WTC11 (cell line): ENCODE measurements at regions not wholly inside any gene's neighbourhood (a gene's known extent, or its start where the extent isn't known, plus 50 kb on each side); places are given as distances from the start of the nearest gene placed in this dataset.

Experiments
- ATAC-seq: fragments of 200-7000 bp; cut with Tn5 transposase; 2 replicates; pipeline ENCODE4 v1.10.0; 2021; ENCODE audit warnings: mild to moderate bottlenecking, moderate library complexity
- CTCF ChIA-PET: fragments of 300-600 bp; sonication (Branson Sonifier 250); formaldehyde crosslinking; loops from one replicate; lab custom pipeline; 2021; ENCODE audit warnings: antibody characterized with exemption; lab: Charles Lee
- POLR2A ChIA-PET: fragments of 350-600 bp; sonication (Branson Sonifier 250); formaldehyde crosslinking; loops from one replicate; lab custom pipeline; 2021; ENCODE audit warnings: antibody characterized with exemption; lab: Charles Lee
- DNase-seq: peaks from one replicate; pipeline ENCODE4 v3.0.0; 2021; ENCODE audit warnings: low spot score
- H3K27ac Mint-ChIP-seq: 2 replicates; pipeline ENCODE4 v1.8.0; 2021; ENCODE audit warnings: mixed read lengths
- H3K27me3 Mint-ChIP-seq: 2 replicates; pipeline ENCODE4 v1.8.0; 2021; ENCODE audit warnings: low read depth, mild to moderate bottlenecking, moderate library complexity, mixed read lengths
- H3K36me3 Mint-ChIP-seq: 2 replicates; pipeline ENCODE4 v1.8.0; 2021; ENCODE audit warnings: mixed read lengths
- H3K4me1 Mint-ChIP-seq: 2 replicates; pipeline ENCODE4 v1.8.0; 2022; ENCODE audit warnings: mixed read lengths
- H3K4me3 Mint-ChIP-seq: 2 replicates; pipeline ENCODE4 v1.8.0; 2021; ENCODE audit warnings: mild to moderate bottlenecking, moderate library complexity, mixed read lengths
- H3K9me3 Mint-ChIP-seq: 2 replicates; pipeline ENCODE4 v1.8.0; 2021; ENCODE audit warnings: mixed read lengths
- ATF1 ChIP-seq: sonication (generic); formaldehyde crosslinking; IDR thresholded peaks from 2 replicates; pipeline ENCODE4 v1.8.1; 2023; ENCODE audit warnings: mild to moderate bottlenecking, moderate library complexity, missing genetic modification reagents
- CBFB ChIP-seq: sonication (generic); formaldehyde crosslinking; IDR thresholded peaks from 2 replicates; pipeline ENCODE4 v1.8.1; 2022; ENCODE audit warnings: mild to moderate bottlenecking, low read depth, missing genetic modification reagents
- JUN ChIP-seq: sonication (generic); formaldehyde crosslinking; IDR thresholded peaks from 2 replicates; pipeline ENCODE4 v1.8.0; 2023; ENCODE audit warnings: mild to moderate bottlenecking, missing genetic modification reagents
- KAT7 ChIP-seq: sonication (generic); formaldehyde crosslinking; IDR thresholded peaks from 2 replicates; pipeline ENCODE4 v1.8.1; 2023; ENCODE audit warnings: missing genetic modification reagents, mild to moderate bottlenecking, borderline replicate concordance
- MYBL2 ChIP-seq: sonication (generic); formaldehyde crosslinking; IDR thresholded peaks from 2 replicates; pipeline ENCODE4 v1.8.1; 2023; ENCODE audit warnings: mild to moderate bottlenecking, moderate library complexity, missing genetic modification reagents
- RORB ChIP-seq: fragments of 250-450 bp; sonication (Bioruptor Pico); IDR thresholded peaks from 2 replicates; pipeline ENCODE4 v1.9.0; 2021; ENCODE audit warnings: mild to moderate bottlenecking
- SMAD3 ChIP-seq: sonication (generic); formaldehyde crosslinking; IDR thresholded peaks from 2 replicates; pipeline ENCODE4 v1.8.0; 2022; ENCODE audit warnings: missing genetic modification reagents, mild to moderate bottlenecking, borderline replicate concordance
- SOX15 ChIP-seq: fragments of 250-450 bp; sonication (Bioruptor Pico); IDR thresholded peaks from 2 replicates; pipeline ENCODE4 v1.9.0; 2021; ENCODE audit warnings: mild to moderate bottlenecking
- SP1 ChIP-seq: sonication (generic); formaldehyde crosslinking; conservative IDR thresholded peaks from 2 replicates; pipeline ENCODE4 v1.8.1; 2022; ENCODE audit warnings: missing genetic modification reagents
- TCF7 ChIP-seq: sonication (generic); formaldehyde crosslinking; IDR thresholded peaks from 2 replicates; pipeline ENCODE4 v1.8.0; 2022; ENCODE audit warnings: mild to moderate bottlenecking, low read depth, missing genetic modification reagents, moderate library complexity
- TEAD4 ChIP-seq: sonication (generic); formaldehyde crosslinking; IDR thresholded peaks from 2 replicates; pipeline ENCODE4 v1.8.0; 2022; ENCODE audit warnings: mild to moderate bottlenecking, missing genetic modification reagents
- ZNF138 ChIP-seq: sonication (generic); formaldehyde crosslinking; conservative IDR thresholded peaks from 2 replicates; pipeline ENCODE4 v1.8.1; 2022; ENCODE audit warnings: mild to moderate bottlenecking, moderate library complexity, missing genetic modification reagents
- ZNF263 ChIP-seq: sonication (generic); formaldehyde crosslinking; IDR thresholded peaks from 2 replicates; pipeline ENCODE4 v1.8.1; 2022; ENCODE audit warnings: low read depth, mild to moderate bottlenecking, moderate library complexity, missing genetic modification reagents
- ZNF396 ChIP-seq: fragments of 250-450 bp; sonication (Bioruptor Pico); IDR thresholded peaks from 2 replicates; pipeline ENCODE4 v1.8.0; 2021; ENCODE audit warnings: mild to moderate bottlenecking, moderate library complexity, borderline replicate concordance
- TF ChIP-seq, protein P1 (sequence below): fragments of 250-450 bp; sonication (Bioruptor Pico); conservative IDR thresholded peaks from 2 replicates; pipeline ENCODE4 v1.9.0; 2021; ENCODE audit warnings: mild to moderate bottlenecking
- TF ChIP-seq, protein P2 (sequence below): fragments of 250-450 bp; sonication (Bioruptor Pico); IDR thresholded peaks from 2 replicates; pipeline ENCODE4 v2.1.2; 2022; ENCODE audit warnings: mild to moderate bottlenecking, moderate library complexity
- TF ChIP-seq, protein P3 (sequence below): fragments of 200-600 bp; IDR thresholded peaks from 2 replicates; pipeline ENCODE4 v1.8.0; 2022; ENCODE audit warnings: antibody characterized with exemption
- TF ChIP-seq, protein P4 (sequence below): sonication (generic); formaldehyde crosslinking; IDR thresholded peaks from 2 replicates; pipeline ENCODE4 v1.8.0; 2022; ENCODE audit warnings: mild to moderate bottlenecking, missing genetic modification reagents
- TF ChIP-seq, protein P5 (sequence below): sonication (generic); formaldehyde crosslinking; IDR thresholded peaks from 2 replicates; pipeline ENCODE4 v1.8.0; 2022; ENCODE audit warnings: missing genetic modification reagents
- TF ChIP-seq, protein P6 (sequence below): sonication (generic); formaldehyde crosslinking; IDR thresholded peaks from 2 replicates; pipeline ENCODE4 v1.8.1; 2022; ENCODE audit warnings: low read depth, missing genetic modification reagents, borderline replicate concordance

DNA sequence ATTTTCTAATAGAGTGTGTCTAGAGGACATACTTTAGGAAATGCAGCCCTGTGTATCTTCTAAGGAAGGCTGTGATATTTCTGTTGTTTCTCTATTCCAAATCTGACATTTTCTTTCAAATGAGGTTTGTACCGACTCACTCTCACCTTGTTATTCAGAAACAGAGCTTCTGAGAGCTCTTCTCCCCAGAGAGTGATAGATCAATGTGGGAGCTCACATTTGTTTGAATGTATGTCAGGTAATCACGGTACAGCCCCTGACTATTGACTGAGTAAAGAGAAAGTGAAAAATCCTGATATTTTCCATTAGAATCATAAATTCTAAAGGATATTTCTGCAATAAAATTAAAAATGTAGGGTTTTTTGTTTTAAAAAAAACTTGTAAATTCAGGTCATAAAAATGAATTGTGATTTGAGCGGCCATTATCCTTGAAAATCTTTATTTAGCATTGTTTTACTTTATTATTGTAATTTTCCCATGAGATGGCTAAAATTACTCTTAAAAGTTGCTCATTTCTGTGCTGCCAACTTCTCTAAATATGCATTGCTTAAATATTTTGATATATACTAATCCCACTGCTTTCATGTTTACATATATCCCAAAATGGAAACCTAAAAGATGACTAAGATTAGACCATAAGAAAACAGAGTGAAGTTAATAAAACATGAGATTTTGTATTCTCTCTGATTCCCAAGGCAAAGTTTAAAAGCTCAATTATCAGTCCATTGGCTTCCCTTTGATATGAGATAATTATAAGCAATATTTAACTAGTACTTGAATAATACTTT, 1226.8 kb upstream of the CITED2 start:
- no peak for ATAC-seq
- ChIA-PET CTCF (no interaction called here), POLR2A (no interaction called here)
- no peak for DNase-seq
- Mint-ChIP-seq H3K9me3 (peaks cover 7% of the 10 kb centered on the region; the same call in 1 of the 2 replicates), H3K36me3 (no peaks in the 10 kb centered on the region), H3K27ac (no peak overlapping the region), H3K27me3 (no peaks in the 10 kb centered on the region; the same call in 1 of the 2 replicates), H3K4me1 (peaks cover 9% of the 10 kb centered on the region), H3K4me3 (no peak overlapping the region)
- no peak for TF ChIP-seq SOX15 (CRISPR knock-in tag)
- TF ChIP-seq CBFB (CRISPR knock-in tag) = no peak
- no peak for TF ChIP-seq RORB (CRISPR knock-in tag)
- no peak for TF ChIP-seq KAT7
- TF ChIP-seq ATF1 (CRISPR knock-in tag) = no peak
- TF ChIP-seq ZNF138 (CRISPR knock-in tag) = no peak
- TF ChIP-seq SP1 = no peak
- TF ChIP-seq, protein P1, sequence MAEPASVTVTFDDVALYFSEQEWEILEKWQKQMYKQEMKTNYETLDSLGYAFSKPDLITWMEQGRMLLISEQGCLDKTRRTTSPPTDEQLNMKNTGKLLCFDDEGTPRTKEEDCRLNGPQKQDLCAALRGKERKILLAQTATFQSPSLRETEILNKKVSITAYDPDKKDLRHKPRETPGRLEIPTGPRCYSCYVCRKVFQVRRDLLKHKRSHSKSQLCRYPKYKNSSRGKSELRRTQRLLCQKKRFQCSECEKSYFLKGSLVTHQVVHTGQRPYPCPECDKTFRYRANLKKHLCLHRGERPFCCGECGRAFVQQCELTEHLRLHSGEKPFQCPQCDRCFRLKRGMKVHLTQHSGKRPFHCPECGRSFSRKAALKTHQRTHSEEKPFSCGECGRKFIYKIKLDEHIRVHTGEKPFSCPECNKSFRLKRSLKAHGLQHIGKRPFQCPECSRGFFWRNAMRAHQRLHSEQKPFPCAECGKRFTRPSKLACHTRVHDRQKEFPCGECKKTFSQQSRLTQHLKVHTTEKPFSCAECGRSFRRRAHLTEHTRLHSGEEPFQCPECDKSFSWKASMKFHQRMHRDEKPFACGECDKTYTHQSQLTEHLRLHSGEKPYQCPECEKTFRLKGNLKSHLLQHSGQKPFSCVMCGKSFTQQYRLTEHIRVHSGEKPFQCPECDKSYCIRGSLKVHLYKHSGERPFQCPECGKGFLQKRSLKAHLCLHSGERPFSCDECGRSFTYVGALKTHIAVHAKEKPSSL = no peak
- TF ChIP-seq TCF7 = no peak
- no peak for TF ChIP-seq ZNF396
- TF ChIP-seq SMAD3 (CRISPR knock-in tag) = no peak
- no peak for TF ChIP-seq JUN (CRISPR knock-in tag)
- TF ChIP-seq, protein P2, sequence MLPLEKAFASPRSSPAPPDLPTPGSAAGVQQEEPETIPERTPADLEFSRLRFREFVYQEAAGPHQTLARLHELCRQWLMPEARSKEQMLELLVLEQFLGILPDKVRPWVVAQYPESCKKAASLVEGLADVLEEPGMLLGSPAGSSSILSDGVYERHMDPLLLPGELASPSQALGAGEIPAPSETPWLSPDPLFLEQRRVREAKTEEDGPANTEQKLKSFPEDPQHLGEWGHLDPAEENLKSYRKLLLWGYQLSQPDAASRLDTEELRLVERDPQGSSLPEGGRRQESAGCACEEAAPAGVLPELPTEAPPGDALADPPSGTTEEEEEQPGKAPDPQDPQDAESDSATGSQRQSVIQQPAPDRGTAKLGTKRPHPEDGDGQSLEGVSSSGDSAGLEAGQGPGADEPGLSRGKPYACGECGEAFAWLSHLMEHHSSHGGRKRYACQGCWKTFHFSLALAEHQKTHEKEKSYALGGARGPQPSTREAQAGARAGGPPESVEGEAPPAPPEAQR (CRISPR knock-in tag) = no peak
- TF ChIP-seq, protein P3, sequence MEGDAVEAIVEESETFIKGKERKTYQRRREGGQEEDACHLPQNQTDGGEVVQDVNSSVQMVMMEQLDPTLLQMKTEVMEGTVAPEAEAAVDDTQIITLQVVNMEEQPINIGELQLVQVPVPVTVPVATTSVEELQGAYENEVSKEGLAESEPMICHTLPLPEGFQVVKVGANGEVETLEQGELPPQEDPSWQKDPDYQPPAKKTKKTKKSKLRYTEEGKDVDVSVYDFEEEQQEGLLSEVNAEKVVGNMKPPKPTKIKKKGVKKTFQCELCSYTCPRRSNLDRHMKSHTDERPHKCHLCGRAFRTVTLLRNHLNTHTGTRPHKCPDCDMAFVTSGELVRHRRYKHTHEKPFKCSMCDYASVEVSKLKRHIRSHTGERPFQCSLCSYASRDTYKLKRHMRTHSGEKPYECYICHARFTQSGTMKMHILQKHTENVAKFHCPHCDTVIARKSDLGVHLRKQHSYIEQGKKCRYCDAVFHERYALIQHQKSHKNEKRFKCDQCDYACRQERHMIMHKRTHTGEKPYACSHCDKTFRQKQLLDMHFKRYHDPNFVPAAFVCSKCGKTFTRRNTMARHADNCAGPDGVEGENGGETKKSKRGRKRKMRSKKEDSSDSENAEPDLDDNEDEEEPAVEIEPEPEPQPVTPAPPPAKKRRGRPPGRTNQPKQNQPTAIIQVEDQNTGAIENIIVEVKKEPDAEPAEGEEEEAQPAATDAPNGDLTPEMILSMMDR = no peak
- TF ChIP-seq, protein P4, sequence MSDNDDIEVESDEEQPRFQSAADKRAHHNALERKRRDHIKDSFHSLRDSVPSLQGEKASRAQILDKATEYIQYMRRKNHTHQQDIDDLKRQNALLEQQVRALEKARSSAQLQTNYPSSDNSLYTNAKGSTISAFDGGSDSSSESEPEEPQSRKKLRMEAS = no peak
- no peak for TF ChIP-seq TEAD4 (CRISPR knock-in tag)
- TF ChIP-seq, protein P5, sequence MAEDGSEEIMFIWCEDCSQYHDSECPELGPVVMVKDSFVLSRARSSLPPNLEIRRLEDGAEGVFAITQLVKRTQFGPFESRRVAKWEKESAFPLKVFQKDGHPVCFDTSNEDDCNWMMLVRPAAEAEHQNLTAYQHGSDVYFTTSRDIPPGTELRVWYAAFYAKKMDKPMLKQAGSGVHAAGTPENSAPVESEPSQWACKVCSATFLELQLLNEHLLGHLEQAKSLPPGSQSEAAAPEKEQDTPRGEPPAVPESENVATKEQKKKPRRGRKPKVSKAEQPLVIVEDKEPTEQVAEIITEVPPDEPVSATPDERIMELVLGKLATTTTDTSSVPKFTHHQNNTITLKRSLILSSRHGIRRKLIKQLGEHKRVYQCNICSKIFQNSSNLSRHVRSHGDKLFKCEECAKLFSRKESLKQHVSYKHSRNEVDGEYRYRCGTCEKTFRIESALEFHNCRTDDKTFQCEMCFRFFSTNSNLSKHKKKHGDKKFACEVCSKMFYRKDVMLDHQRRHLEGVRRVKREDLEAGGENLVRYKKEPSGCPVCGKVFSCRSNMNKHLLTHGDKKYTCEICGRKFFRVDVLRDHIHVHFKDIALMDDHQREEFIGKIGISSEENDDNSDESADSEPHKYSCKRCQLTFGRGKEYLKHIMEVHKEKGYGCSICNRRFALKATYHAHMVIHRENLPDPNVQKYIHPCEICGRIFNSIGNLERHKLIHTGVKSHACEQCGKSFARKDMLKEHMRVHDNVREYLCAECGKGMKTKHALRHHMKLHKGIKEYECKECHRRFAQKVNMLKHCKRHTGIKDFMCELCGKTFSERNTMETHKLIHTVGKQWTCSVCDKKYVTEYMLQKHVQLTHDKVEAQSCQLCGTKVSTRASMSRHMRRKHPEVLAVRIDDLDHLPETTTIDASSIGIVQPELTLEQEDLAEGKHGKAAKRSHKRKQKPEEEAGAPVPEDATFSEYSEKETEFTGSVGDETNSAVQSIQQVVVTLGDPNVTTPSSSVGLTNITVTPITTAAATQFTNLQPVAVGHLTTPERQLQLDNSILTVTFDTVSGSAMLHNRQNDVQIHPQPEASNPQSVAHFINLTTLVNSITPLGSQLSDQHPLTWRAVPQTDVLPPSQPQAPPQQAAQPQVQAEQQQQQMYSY (CRISPR knock-in tag) = no peak
- no peak for TF ChIP-seq MYBL2 (CRISPR knock-in tag)
- TF ChIP-seq, protein P6, sequence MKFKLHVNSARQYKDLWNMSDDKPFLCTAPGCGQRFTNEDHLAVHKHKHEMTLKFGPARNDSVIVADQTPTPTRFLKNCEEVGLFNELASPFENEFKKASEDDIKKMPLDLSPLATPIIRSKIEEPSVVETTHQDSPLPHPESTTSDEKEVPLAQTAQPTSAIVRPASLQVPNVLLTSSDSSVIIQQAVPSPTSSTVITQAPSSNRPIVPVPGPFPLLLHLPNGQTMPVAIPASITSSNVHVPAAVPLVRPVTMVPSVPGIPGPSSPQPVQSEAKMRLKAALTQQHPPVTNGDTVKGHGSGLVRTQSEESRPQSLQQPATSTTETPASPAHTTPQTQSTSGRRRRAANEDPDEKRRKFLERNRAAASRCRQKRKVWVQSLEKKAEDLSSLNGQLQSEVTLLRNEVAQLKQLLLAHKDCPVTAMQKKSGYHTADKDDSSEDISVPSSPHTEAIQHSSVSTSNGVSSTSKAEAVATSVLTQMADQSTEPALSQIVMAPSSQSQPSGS (CRISPR knock-in tag) = no peak
- TF ChIP-seq ZNF263 = no peak
